Cardiac fibroblast (primary cell): ENCODE measurements at regions not wholly inside any gene's neighbourhood (a gene's known extent, or its start where the extent isn't known, plus 50 kb on each side); places are given as distances from the start of the nearest gene placed in this dataset.
A peak's percentile ranks its signal among the peaks of the same experiment; 100 is the strongest.
"Not testable (repeated sequence)": the region's sequence is repeated elsewhere in the genome, so short reads cannot be mapped to it uniquely, and the experiment has no call there.

Experiments used
- DNase-seq, 2 donors: peaks; one replicate each; pipeline versions ENCODE4 v3.0.0 to v3.0.0-alpha.2; 2010; ENCODE audit warnings: low read depth in 2 of 2
- H3K4me3 ChIP-seq, 2 donors: replicated peaks in 1 of 2; 1 replicate in 1 of 2; 2 replicates in 1 of 2; pipeline ENCODE4 v1.5.1; 2011; ENCODE audit warnings: low read depth in 2 of 2, low read length in 2 of 2, mild to moderate bottlenecking in 2 of 2, moderate library complexity in 1 of 2
- CTCF ChIP-seq: IDR thresholded peaks from one replicate; pipeline ENCODE4 v1.5.1; 2011; ENCODE audit warnings: low read depth, mild to moderate bottlenecking, low read length, inconsistent platforms

- DNase-seq, result peak in 1 of 2 donors; percentile 0
- no peak for TF ChIP-seq CTCF
- no peak overlapping the region for H3K4me3 ChIP-seq
These were observed 97.9 kb downstream of the ID4 start for GRCh38 chr6:19934996-19935591.

- DNase-seq, H3K4me3 ChIP-seq: not testable (repeated sequence)
These were observed 102.2 kb downstream of the ID4 start for GRCh38 chr6:19939321-19939720.

DNA sequence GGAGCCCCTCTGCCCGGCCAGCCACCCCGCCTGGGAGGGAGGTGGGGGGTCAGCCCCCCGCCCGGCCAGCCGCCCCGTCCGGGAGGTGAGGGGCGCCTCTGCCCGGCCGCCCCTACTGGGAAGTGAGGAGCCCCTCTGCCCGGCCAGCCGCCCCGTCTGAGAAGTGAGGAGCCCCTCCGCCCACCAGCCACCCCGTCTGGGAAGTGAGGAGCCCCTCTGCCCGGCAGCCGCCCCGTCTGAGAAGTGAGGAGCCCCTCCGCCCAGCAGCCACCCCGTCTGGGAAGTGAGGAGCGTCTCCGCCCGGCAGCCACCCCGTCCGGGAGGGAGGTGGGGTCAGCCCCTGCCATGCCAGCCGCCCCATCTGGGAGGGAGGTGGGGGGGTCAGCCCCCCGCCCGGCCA lies 102.8 kb downstream of the ID4 start:
- not testable (repeated sequence) for H3K4me3 ChIP-seq, DNase-seq

GRCh38 chr6:19943042-19943441 lies 105.9 kb downstream of the ID4 start:
- no peak for TF ChIP-seq CTCF
- DNase-seq, result no peak

GRCh38 chr6:19945843-19946358 lies 108.7 kb downstream of the ID4 start:
- DNase-seq, result no peak
- TF ChIP-seq CTCF, result no peak
- H3K4me3 ChIP-seq, result no peak overlapping the region

More at GRCh38 chr6:19943042-19943441, 105.9 kb downstream of the ID4 start:
- no peak overlapping the region for H3K4me3 ChIP-seq

DNA sequence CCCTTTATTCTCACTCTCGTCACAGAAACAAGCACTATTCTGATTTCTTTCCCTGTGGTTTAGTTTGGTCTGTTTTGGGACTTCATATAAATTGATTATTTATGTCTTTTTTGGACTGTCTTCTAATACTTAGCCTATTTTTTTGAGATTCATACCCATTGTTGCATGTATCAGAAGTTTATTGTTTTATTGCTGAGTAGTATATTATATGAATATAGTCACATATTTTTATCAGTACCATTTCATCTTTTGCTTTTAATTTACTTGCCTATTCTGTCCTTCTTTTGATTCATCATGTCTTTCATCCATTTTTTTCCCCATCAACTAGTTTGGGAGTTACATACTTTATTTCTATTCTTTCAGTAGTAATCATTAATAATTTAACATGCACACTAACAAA lies 112.0 kb downstream of the ID4 start:
- H3K4me3 ChIP-seq, result no peak overlapping the region
- TF ChIP-seq CTCF, result no peak
- no peak for DNase-seq

GRCh38 chr6:19964115-19964514 lies 126.9 kb downstream of the ID4 start:
- no peak overlapping the region for H3K4me3 ChIP-seq
- no peak for TF ChIP-seq CTCF
- no peak for DNase-seq

DNA sequence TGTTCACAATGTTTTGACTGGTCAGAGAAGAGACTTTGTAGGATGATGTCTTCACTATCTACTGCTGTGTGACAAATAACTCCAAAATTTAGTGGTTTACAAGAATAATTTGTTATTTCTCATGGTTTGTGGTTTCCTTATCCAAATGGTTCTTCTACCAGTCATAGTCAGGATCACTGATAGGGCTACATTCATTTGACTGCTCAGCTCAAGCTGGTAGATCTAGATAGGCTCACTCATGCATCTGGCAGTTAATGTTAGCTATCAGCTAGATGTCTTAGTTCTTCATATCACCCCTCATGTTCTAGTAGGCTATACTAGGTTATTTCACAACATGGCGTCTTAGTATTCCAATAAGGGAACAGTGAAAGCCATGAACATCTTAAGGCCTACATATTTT lies 131.0 kb downstream of the ID4 start:
- H3K4me3 ChIP-seq, result no peak overlapping the region
- TF ChIP-seq CTCF, result no peak
- no peak for DNase-seq
